Osteoblast (primary cell): ENCODE measurements at regions not wholly inside any gene's neighbourhood (a gene's known extent, or its start where the extent isn't known, plus 50 kb on each side); places are given as distances from the start of the nearest gene placed in this dataset.

Experiments used
- DNase-seq: peaks from one replicate; pipeline ENCODE4 v3.0.0; 2011; ENCODE audit warnings: low spot score, mixed read lengths; ENCODE audit not compliant: insufficient read length; ENCODE audit errors: missing footprints
- H2AFZ ChIP-seq: 2 replicates; pipeline ENCODE4 v1.6.0; 2011; ENCODE audit warnings: mild to moderate bottlenecking, low read length
- H3K27ac ChIP-seq: 2 replicates; pipeline ENCODE4 v1.5.1; 2011; ENCODE audit warnings: mild to moderate bottlenecking, low read depth, low read length, moderate library complexity
- H3K27me3 ChIP-seq: 2 replicates; pipeline ENCODE4 v1.6.0; 2012; ENCODE audit warnings: mild to moderate bottlenecking, control low read depth, inconsistent platforms, low read length, moderate library complexity; ENCODE audit not compliant: insufficient read depth
- H3K36me3 ChIP-seq: 2 replicates; pipeline ENCODE4 v1.5.1; 2011; ENCODE audit warnings: mild to moderate bottlenecking, low read length, control low read depth, moderate library complexity; ENCODE audit not compliant: insufficient read depth
- H3K4me1 ChIP-seq: 2 replicates; pipeline ENCODE4 v1.5.1; 2011; ENCODE audit warnings: mild to moderate bottlenecking, low read length, control low read depth, moderate library complexity; ENCODE audit not compliant: insufficient read depth
- H3K4me2 ChIP-seq: 2 replicates; pipeline ENCODE4 v1.6.0; 2011; ENCODE audit warnings: mild to moderate bottlenecking, low read length; ENCODE audit not compliant: insufficient read depth
- H3K4me3 ChIP-seq: fragments of 200-600 bp; sonication (generic); 3 replicates; pipeline ENCODE4 v1.5.1; 2012; ENCODE audit warnings: mild to moderate bottlenecking, low read length, inconsistent platforms; ENCODE audit not compliant: insufficient read depth
- H3K79me2 ChIP-seq: 2 replicates; pipeline ENCODE4 v1.6.0; 2012; ENCODE audit warnings: mild to moderate bottlenecking, low read length, control low read depth, inconsistent platforms; ENCODE audit not compliant: insufficient read depth
- H3K9me3 ChIP-seq: 2 replicates; pipeline ENCODE4 v1.5.1; 2011; ENCODE audit warnings: low read depth, low read length, control low read depth
- H4K20me1 ChIP-seq: 2 replicates; pipeline ENCODE4 v1.6.0; 2012; ENCODE audit warnings: mild to moderate bottlenecking, low read length, control low read depth; ENCODE audit not compliant: insufficient read depth
- CTCF ChIP-seq: IDR thresholded peaks from 2 replicates; pipeline ENCODE4 v1.5.1; 2011; ENCODE audit warnings: mild to moderate bottlenecking, low read depth, low read length, moderate library complexity; ENCODE audit errors: extremely low read depth

GRCh38 chr3:5489536-5489935, 302.0 kb downstream of the EDEM1 start:
- Histone ChIP-seq H3K27me3 (no peaks in the 10 kb centered on the region), H3K4me1 (no peaks in the 10 kb centered on the region), H3K4me3 (no peak overlapping the region), H3K9me3 (no peaks in the 10 kb centered on the region), H3K79me2 (no peaks in the 10 kb centered on the region), H3K4me2 (no peak overlapping the region), H4K20me1 (no peaks in the 10 kb centered on the region), H3K36me3 (no peaks in the 10 kb centered on the region), H3K27ac (no peak overlapping the region), H2AFZ (no peak overlapping the region)
- TF ChIP-seq CTCF: no peak
- no peak for DNase-seq

GRCh38 chr3:5494905-5495519, 307.5 kb downstream of the EDEM1 start:
- Histone ChIP-seq H4K20me1 (no peaks in the 10 kb centered on the region), H2AFZ (no peak overlapping the region)
- no peak for DNase-seq

DNA sequence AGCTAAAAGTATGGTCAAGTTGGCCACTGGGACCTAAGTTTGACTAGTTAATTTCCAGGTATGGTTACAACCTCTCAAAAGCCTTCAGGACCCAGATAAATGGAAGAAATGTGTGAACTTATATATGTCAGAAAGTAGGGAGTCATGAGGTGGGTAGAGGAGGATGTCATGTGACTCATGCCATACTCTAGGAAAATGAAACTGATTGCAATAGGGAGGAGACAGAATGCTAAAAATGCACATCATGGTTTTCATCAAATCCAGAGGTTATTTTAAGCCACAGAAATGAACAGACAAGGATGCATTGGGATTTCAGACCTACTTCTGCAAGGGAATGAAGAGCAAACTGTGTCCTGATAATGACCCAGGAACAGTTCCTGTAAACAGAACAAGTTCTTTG, 310.0 kb downstream of the EDEM1 start:
- Histone ChIP-seq H4K20me1 (no peaks in the 10 kb centered on the region), H3K4me2 (no peak overlapping the region), H3K27me3 (no peaks in the 10 kb centered on the region), H2AFZ (no peak overlapping the region), H3K79me2 (no peaks in the 10 kb centered on the region), H3K4me3 (no peak overlapping the region), H3K4me1 (no peaks in the 10 kb centered on the region), H3K27ac (no peak overlapping the region), H3K36me3 (no peaks in the 10 kb centered on the region), H3K9me3 (no peaks in the 10 kb centered on the region)
- no peak for TF ChIP-seq CTCF
- DNase-seq: no peak

More at GRCh38 chr3:5494905-5495519, 307.5 kb downstream of the EDEM1 start:
- no peak overlapping the region for H3K27ac ChIP-seq
- H3K4me1 ChIP-seq: no peaks in the 10 kb centered on the region
- no peak for TF ChIP-seq CTCF
- H3K36me3 ChIP-seq: no peaks in the 10 kb centered on the region
- no peaks in the 10 kb centered on the region for H3K27me3 ChIP-seq
- no peaks in the 10 kb centered on the region for H3K79me2 ChIP-seq
- H3K4me2 ChIP-seq: no peak overlapping the region
- no peak overlapping the region for H3K4me3 ChIP-seq
- no peaks in the 10 kb centered on the region for H3K9me3 ChIP-seq

DNA sequence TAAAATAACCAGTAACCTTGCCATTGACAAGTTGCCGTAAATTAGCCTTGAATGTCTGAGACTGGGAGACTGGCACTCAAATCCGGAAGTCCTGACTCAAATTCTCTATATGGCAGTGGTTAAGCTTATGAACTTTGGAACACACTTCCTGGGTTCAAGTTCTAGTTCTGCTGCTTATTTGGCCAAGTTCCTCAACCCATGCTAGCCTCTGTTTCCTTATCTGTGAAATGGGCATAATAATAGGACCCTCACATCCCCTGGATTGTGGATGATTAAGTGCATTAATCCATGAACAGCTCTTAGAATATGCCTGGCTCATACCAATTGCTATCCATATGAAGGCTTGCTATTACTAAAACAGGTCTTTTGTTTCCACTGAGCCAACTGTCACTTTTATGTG, 311.5 kb downstream of the EDEM1 start:
- TF ChIP-seq CTCF: no peak
- Histone ChIP-seq H4K20me1 (no peaks in the 10 kb centered on the region), H3K4me3 (no peak overlapping the region), H3K4me2 (no peak overlapping the region), H3K36me3 (no peaks in the 10 kb centered on the region), H3K4me1 (no peaks in the 10 kb centered on the region), H3K27me3 (no peaks in the 10 kb centered on the region), H3K27ac (no peak overlapping the region), H3K9me3 (peaks cover 2% of the 10 kb centered on the region), H2AFZ (no peak overlapping the region), H3K79me2 (no peaks in the 10 kb centered on the region)
- DNase-seq: no peak
